22Rv1 (cell line): ENCODE measurements at regions not wholly inside any gene's neighbourhood (a gene's known extent, or its start where the extent isn't known, plus 50 kb on each side); places are given as distances from the start of the nearest gene placed in this dataset.

ENCODE experiments used
- ZFX ChIP-seq: fragments of 450-650 bp; IDR thresholded peaks from 2 replicates; pipeline ENCODE4 v1.6.1; 2017; ENCODE audit warnings: antibody characterized with exemption, borderline replicate concordance
- TF ChIP-seq, protein P1 (sequence below): fragments of 450-650 bp; IDR thresholded peaks from 2 replicates; pipeline ENCODE4 v1.5.1; 2017; ENCODE audit warnings: mild to moderate bottlenecking

- TF ChIP-seq, protein P1, sequence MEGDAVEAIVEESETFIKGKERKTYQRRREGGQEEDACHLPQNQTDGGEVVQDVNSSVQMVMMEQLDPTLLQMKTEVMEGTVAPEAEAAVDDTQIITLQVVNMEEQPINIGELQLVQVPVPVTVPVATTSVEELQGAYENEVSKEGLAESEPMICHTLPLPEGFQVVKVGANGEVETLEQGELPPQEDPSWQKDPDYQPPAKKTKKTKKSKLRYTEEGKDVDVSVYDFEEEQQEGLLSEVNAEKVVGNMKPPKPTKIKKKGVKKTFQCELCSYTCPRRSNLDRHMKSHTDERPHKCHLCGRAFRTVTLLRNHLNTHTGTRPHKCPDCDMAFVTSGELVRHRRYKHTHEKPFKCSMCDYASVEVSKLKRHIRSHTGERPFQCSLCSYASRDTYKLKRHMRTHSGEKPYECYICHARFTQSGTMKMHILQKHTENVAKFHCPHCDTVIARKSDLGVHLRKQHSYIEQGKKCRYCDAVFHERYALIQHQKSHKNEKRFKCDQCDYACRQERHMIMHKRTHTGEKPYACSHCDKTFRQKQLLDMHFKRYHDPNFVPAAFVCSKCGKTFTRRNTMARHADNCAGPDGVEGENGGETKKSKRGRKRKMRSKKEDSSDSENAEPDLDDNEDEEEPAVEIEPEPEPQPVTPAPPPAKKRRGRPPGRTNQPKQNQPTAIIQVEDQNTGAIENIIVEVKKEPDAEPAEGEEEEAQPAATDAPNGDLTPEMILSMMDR, result no peak
- TF ChIP-seq ZFX, result no peak
Measured at GRCh38 chr6:170174771-170175643, 115.9 kb downstream of the DLL1 start.
